ENCODE measurements at regions not wholly inside any gene's neighbourhood (a gene's known extent, or its start where the extent isn't known, plus 50 kb on each side); places are given as distances from the start of the nearest gene placed in this dataset.

GRCh38 chr5:58151414-58151813, 308.5 kb downstream of the PLK2 start:
- Histone ChIP-seq H3K4me2 (ENCODE audit: control insufficient read depth, extremely low read depth, insufficient read depth, low read depth, low read length) (no peak overlapping the region), H3K36me3 (ENCODE audit: control insufficient read depth in 2 of 2, extremely low read depth in 1 of 2, insufficient read depth in 2 of 2, low read length in 2 of 2) (no peaks in the 10 kb centered on the region), H3K4me3 (ENCODE audit: control insufficient read depth in 2 of 3, extremely low read depth in 1 of 3, insufficient read depth in 2 of 3, low read depth in 1 of 3, low read length in 3 of 3) (no peak overlapping the region), H3K9me1 (ENCODE audit: control insufficient read depth, extremely low read depth, insufficient read depth, low read length) (no peaks in the 10 kb centered on the region), H4K20me1 (ENCODE audit: control insufficient read depth, extremely low read depth, insufficient read depth, low read length) (no peaks in the 10 kb centered on the region), H3K9ac (ENCODE audit: control insufficient read depth, extremely low read depth, insufficient read depth, low read length) (no peak overlapping the region), H3K4me1 (ENCODE audit: control insufficient read depth, extremely low read depth, insufficient read depth, low read length) (peaks cover 8% of the 10 kb centered on the region), H3K27me3 (ENCODE audit: control insufficient read depth, extremely low read depth, insufficient read depth, low read length) (no peaks in the 10 kb centered on the region), H3K9me3 (ENCODE audit: control insufficient read depth, low read depth, low read length) (no peaks in the 10 kb centered on the region), H3K27ac (ENCODE audit: control insufficient read depth, insufficient read depth, low read length) (no peak overlapping the region), H3K79me2 (ENCODE audit: control insufficient read depth, insufficient read depth, low read length) (no peaks in the 10 kb centered on the region), H2AFZ (ENCODE audit: control insufficient read depth, low read length) (no peak overlapping the region)
- FAIRE-seq: no peak
- DNase-seq (ENCODE audit: low read depth, low spot score): no peak
- TF ChIP-seq, protein P1, sequence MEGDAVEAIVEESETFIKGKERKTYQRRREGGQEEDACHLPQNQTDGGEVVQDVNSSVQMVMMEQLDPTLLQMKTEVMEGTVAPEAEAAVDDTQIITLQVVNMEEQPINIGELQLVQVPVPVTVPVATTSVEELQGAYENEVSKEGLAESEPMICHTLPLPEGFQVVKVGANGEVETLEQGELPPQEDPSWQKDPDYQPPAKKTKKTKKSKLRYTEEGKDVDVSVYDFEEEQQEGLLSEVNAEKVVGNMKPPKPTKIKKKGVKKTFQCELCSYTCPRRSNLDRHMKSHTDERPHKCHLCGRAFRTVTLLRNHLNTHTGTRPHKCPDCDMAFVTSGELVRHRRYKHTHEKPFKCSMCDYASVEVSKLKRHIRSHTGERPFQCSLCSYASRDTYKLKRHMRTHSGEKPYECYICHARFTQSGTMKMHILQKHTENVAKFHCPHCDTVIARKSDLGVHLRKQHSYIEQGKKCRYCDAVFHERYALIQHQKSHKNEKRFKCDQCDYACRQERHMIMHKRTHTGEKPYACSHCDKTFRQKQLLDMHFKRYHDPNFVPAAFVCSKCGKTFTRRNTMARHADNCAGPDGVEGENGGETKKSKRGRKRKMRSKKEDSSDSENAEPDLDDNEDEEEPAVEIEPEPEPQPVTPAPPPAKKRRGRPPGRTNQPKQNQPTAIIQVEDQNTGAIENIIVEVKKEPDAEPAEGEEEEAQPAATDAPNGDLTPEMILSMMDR (optimal IDR thresholded peaks at IDR 0.05 in 1 of 3, IDR thresholded peaks at IDR 0.05 in 1 of 3, conservative IDR thresholded peaks at IDR 0.05 in 1 of 3; ENCODE audit: extremely low read depth in 1 of 3, insufficient read depth in 2 of 3, low read length in 3 of 3): no peak
- no peak for TF ChIP-seq EZH2 (IDR thresholded peaks at IDR 0.05; ENCODE audit: low read length)
- dilution Hi-C loops (cut with MboI; ENCODE audit: extremely low pct_ligation_motif_present, low sequenced_read_pairs): no loop called here

- H3K4me3 ChIP-seq (ENCODE audit: control insufficient read depth in 2 of 3, extremely low read depth in 1 of 3, insufficient read depth in 2 of 3, low read depth in 1 of 3, low read length in 3 of 3): no peak overlapping the region
- no peaks in the 10 kb centered on the region for H3K36me3 ChIP-seq (ENCODE audit: control insufficient read depth in 2 of 2, extremely low read depth in 1 of 2, insufficient read depth in 2 of 2, low read length in 2 of 2)
- TF ChIP-seq EZH2 (IDR thresholded peaks at IDR 0.05; ENCODE audit: low read length): no peak
- TF ChIP-seq, protein P1 (optimal IDR thresholded peaks at IDR 0.05 in 1 of 3, IDR thresholded peaks at IDR 0.05 in 1 of 3, conservative IDR thresholded peaks at IDR 0.05 in 1 of 3; ENCODE audit: extremely low read depth in 1 of 3, insufficient read depth in 2 of 3, low read length in 3 of 3): no peak
- H3K4me2 ChIP-seq (ENCODE audit: control insufficient read depth, extremely low read depth, insufficient read depth, low read depth, low read length): no peak overlapping the region
- DNase-seq (ENCODE audit: low read depth, low spot score) (no peak), FAIRE-seq (no peak)
- no peak overlapping the region for H2AFZ ChIP-seq (ENCODE audit: control insufficient read depth, low read length)
- H3K9ac ChIP-seq (ENCODE audit: control insufficient read depth, extremely low read depth, insufficient read depth, low read length): no peak overlapping the region
- H3K9me1 ChIP-seq (ENCODE audit: control insufficient read depth, extremely low read depth, insufficient read depth, low read length): no peaks in the 10 kb centered on the region
- no peaks in the 10 kb centered on the region for H3K9me3 ChIP-seq (ENCODE audit: control insufficient read depth, low read depth, low read length)
- no peaks in the 10 kb centered on the region for H4K20me1 ChIP-seq (ENCODE audit: control insufficient read depth, extremely low read depth, insufficient read depth, low read length)
- H3K27me3 ChIP-seq (ENCODE audit: control insufficient read depth, extremely low read depth, insufficient read depth, low read length): no peaks in the 10 kb centered on the region
- H3K79me2 ChIP-seq (ENCODE audit: control insufficient read depth, insufficient read depth, low read length): no peaks in the 10 kb centered on the region
- dilution Hi-C loops (cut with MboI; ENCODE audit: extremely low pct_ligation_motif_present, low sequenced_read_pairs): no loop called here
- no peak overlapping the region for H3K27ac ChIP-seq (ENCODE audit: control insufficient read depth, insufficient read depth, low read length)
- H3K4me1 ChIP-seq (ENCODE audit: control insufficient read depth, extremely low read depth, insufficient read depth, low read length): peaks cover 6% of the 10 kb centered on the region
Observed at GRCh38 chr5:58150926-58151325, 309.0 kb downstream of the PLK2 start.
